ENCODE measurements at regions not wholly inside any gene's neighbourhood (a gene's known extent, or its start where the extent isn't known, plus 50 kb on each side); places are given as distances from the start of the nearest gene placed in this dataset.

- H3K4me3 ChIP-seq (ENCODE audit: low read depth, low read length), result no peak overlapping the region
- no peak for DNase-seq (ENCODE audit: low read depth, low spot score)
- ChIA-PET POLR2A (no interaction called here), CTCF (interaction anchor here (1.4 to 3.5 kb wide), 2 partner anchors 9 to 19 kb away, joined by 3 to 17 read pairs; no protein-coding TSS in a partner anchor)
- TF ChIP-seq, protein P1, sequence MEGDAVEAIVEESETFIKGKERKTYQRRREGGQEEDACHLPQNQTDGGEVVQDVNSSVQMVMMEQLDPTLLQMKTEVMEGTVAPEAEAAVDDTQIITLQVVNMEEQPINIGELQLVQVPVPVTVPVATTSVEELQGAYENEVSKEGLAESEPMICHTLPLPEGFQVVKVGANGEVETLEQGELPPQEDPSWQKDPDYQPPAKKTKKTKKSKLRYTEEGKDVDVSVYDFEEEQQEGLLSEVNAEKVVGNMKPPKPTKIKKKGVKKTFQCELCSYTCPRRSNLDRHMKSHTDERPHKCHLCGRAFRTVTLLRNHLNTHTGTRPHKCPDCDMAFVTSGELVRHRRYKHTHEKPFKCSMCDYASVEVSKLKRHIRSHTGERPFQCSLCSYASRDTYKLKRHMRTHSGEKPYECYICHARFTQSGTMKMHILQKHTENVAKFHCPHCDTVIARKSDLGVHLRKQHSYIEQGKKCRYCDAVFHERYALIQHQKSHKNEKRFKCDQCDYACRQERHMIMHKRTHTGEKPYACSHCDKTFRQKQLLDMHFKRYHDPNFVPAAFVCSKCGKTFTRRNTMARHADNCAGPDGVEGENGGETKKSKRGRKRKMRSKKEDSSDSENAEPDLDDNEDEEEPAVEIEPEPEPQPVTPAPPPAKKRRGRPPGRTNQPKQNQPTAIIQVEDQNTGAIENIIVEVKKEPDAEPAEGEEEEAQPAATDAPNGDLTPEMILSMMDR (IDR thresholded peaks at IDR 0.05; ENCODE audit: insufficient read depth, low read length, missing control alignments), result no peak
Observed at GRCh38 chr18:45232061-45232460, 383.2 kb upstream of the SLC14A2 start.

DNA sequence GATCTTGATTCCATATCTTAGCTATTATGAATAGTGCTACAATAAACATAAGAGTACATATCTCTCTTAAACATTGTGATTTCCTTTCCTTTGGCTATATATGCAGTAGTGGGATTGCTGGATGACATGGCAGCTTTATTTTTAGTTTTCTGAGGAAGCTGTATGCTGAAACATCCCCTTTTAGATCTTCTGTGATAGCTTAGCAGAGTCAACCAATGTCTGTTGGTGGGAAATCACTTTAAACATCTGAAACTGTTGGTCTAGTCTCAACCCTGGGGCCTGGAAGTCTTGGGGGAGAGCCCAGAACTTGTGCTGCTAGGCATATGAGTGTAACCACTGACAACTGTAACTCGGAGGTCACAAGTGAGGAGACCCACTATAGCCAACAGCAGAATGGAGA is 378.6 kb upstream of the SLC14A2 start:
- no peak for DNase-seq (ENCODE audit: low read depth, low spot score)
- CTCF ChIA-PET, result interaction anchor here (0.9 kb wide), 1 partner anchor 25 kb away, joined by 3 read pairs; no protein-coding TSS in a partner anchor
- no peak overlapping the region for H3K4me3 ChIP-seq (ENCODE audit: low read depth, low read length)
- TF ChIP-seq, protein P1 (IDR thresholded peaks at IDR 0.05; ENCODE audit: insufficient read depth, low read length, missing control alignments), result no peak
- POLR2A ChIA-PET, result no interaction called here

GRCh38 chr18:45237343-45238098 is 377.8 kb upstream of the SLC14A2 start:
- POLR2A ChIA-PET, result no interaction called here
- CTCF ChIA-PET, result no interaction called here
- no peak for DNase-seq (ENCODE audit: low read depth, low spot score)
- TF ChIP-seq, protein P1 (IDR thresholded peaks at IDR 0.05; ENCODE audit: insufficient read depth, low read length, missing control alignments), result no peak
- H3K4me3 ChIP-seq (ENCODE audit: low read depth, low read length), result no peak overlapping the region

GRCh38 chr18:45241271-45241670 is 374.0 kb upstream of the SLC14A2 start:
- POLR2A ChIA-PET, result no interaction called here
- no peak for DNase-seq (ENCODE audit: low read depth, low spot score)
- CTCF ChIA-PET, result interaction anchor here (1.1 to 1.2 kb wide), 2 partner anchors 9 to 29 kb away, joined by 3 read pairs; no protein-coding TSS in a partner anchor
- no peak overlapping the region for H3K4me3 ChIP-seq (ENCODE audit: low read depth, low read length)
- TF ChIP-seq, protein P1 (IDR thresholded peaks at IDR 0.05; ENCODE audit: insufficient read depth, low read length, missing control alignments), result no peak

- CTCF ChIA-PET, result interaction anchor here (0.7 to 1.7 kb wide), 2 partner anchors 9 to 29 kb away, joined by 3 to 8 read pairs; no protein-coding TSS in a partner anchor
- POLR2A ChIA-PET, result no interaction called here
- H3K4me3 ChIP-seq (ENCODE audit: low read depth, low read length), result no peak overlapping the region
- TF ChIP-seq, protein P1 (IDR thresholded peaks at IDR 0.05; ENCODE audit: insufficient read depth, low read length, missing control alignments), result no peak
- DNase-seq (ENCODE audit: low read depth, low spot score), result no peak
Observed at GRCh38 chr18:45241982-45242565, 373.2 kb upstream of the SLC14A2 start.

DNA sequence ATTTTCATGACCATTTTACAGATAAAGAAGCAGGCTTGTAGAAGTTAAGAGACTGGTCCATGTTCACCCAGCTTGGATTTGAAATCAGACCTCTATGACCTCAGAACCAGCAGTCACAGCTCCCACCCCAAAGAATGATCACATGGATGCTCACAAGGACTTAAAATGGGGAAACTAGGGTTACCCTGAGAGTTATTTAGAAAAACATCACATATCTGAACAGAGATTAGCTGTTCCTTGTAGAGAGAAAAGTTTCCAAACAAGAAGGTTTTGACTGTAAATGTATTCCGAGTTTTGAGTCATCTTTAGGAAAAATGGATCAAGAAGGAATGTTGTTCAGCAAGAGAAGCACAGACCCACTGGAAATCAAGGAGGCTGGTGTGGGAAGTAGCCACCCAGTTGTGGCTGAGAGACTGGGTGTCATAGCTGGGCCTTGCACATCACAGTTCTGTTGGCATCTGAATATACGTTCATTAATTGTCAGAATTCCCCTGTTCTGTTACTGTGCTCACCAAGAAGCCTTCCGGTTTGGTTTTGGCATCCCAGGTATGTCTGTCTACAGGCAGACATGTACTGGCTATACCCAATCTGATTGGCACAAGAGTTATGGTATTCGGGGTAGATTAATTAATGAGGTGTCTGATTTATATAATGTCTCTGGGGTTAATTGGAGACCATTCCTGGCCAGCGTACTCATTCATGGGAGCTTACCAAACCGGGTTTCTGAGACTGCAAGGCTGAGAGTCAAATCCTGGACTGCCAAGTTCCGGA is 371.8 kb upstream of the SLC14A2 start:
- ChIA-PET POLR2A (no interaction called here), CTCF (interaction anchor here (1.7 kb wide), 1 partner anchor 30 kb away, joined by 8 read pairs; no protein-coding TSS in a partner anchor)
- TF ChIP-seq, protein P1 (IDR thresholded peaks at IDR 0.05; ENCODE audit: insufficient read depth, low read length, missing control alignments), result no peak
- DNase-seq (ENCODE audit: low read depth, low spot score), result no peak
- H3K4me3 ChIP-seq (ENCODE audit: low read depth, low read length), result no peak overlapping the region

Measured in AG04449 (cell line).